ENCODE measurements at regions not wholly inside any gene's neighbourhood (a gene's known extent, or its start where the extent isn't known, plus 50 kb on each side); places are given as distances from the start of the nearest gene placed in this dataset.

GRCh38 chr13:22047082-22047784 is 376.4 kb downstream of the FGF9 start:
- Histone ChIP-seq H3K4me3 (no peak overlapping the region), H3K9ac (ENCODE audit: insufficient read depth in 1 of 2, low read depth in 2 of 2, low read length in 2 of 2) (no peak overlapping the region), H2AFZ (ENCODE audit: low read depth, low read length) (no peak overlapping the region), H3K79me2 (ENCODE audit: control insufficient read depth, insufficient read depth, low read length) (no peaks in the 10 kb centered on the region), H3K9me1 (ENCODE audit: control insufficient read depth, insufficient read depth, low read length) (no peaks in the 10 kb centered on the region), H3K9me3 (replicated peaks; ENCODE audit: control insufficient read depth, insufficient read depth, low read depth, low read length) (no peaks in the 10 kb centered on the region), H3K27ac (ENCODE audit: extremely low read depth, low read depth, low read length) (no peak overlapping the region), H3K36me3 (ENCODE audit: control insufficient read depth, insufficient read depth, low read length) (no peaks in the 10 kb centered on the region), H3K4me1 (replicated peaks in 1 of 2; ENCODE audit: control insufficient read depth in 2 of 2, insufficient read depth in 2 of 2, low read length in 2 of 2) (no peaks in the 10 kb centered on the region), H4K20me1 (replicated peaks; ENCODE audit: control insufficient read depth, insufficient read depth, low read length) (no peaks in the 10 kb centered on the region), H3K27me3 (ENCODE audit: control insufficient read depth in 2 of 2, insufficient read depth in 2 of 2, low read length in 2 of 2) (no peaks in the 10 kb centered on the region; a peak in 1 of 5 replicates), H3K4me2 (ENCODE audit: insufficient read depth, low read length) (no peak overlapping the region)
- FAIRE-seq (no peak), ATAC-seq (no peak), DNase-seq (ENCODE audit: extremely low read depth in 1 of 4, low spot score in 3 of 4) (no peak)
- CTCF ChIA-PET (ENCODE audit: low intra/inter-chr PET ratio), result no interaction called here
- TF ChIP-seq ETV5 (CRISPR knock-in tag; IDR thresholded peaks at IDR 0.05; ENCODE audit: low read depth) (no peak), CEBPG (CRISPR knock-in tag; IDR thresholded peaks at IDR 0.05) (no peak), CEBPG (tag; conservative IDR thresholded peaks at IDR 0.05 in 1 of 2, IDR thresholded peaks at IDR 0.05 in 1 of 2) (0 out of 4 replicates have a peak, but pooled peaks of 1 of the 2 experiments have one; percentile 6), ZNF785 (CRISPR knock-in tag; IDR thresholded peaks at IDR 0.05) (no peak), ELF4 (CRISPR knock-in tag; IDR thresholded peaks at IDR 0.05) (no peak)
- TF ChIP-seq, protein P1, sequence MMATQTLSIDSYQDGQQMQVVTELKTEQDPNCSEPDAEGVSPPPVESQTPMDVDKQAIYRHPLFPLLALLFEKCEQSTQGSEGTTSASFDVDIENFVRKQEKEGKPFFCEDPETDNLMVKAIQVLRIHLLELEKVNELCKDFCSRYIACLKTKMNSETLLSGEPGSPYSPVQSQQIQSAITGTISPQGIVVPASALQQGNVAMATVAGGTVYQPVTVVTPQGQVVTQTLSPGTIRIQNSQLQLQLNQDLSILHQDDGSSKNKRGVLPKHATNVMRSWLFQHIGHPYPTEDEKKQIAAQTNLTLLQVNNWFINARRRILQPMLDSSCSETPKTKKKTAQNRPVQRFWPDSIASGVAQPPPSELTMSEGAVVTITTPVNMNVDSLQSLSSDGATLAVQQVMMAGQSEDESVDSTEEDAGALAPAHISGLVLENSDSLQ (IDR thresholded peaks at IDR 0.05), result no peak
- TF ChIP-seq, protein P2, sequence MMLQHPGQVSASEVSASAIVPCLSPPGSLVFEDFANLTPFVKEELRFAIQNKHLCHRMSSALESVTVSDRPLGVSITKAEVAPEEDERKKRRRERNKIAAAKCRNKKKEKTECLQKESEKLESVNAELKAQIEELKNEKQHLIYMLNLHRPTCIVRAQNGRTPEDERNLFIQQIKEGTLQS (IDR thresholded peaks at IDR 0.05), result peak; percentile 14; the same call in 1 of the 2 replicates
- TF ChIP-seq, protein P2 (CRISPR knock-in tag; conservative IDR thresholded peaks at IDR 0.05), result no peak
- intact Hi-C loops (cut with micrococcal nuclease), result no loop called here
- in situ Hi-C loops (cut with MboI), result no loop called here
- 0% methylated on average over 2 of the region's 2 CpGs for WGBS (ENCODE audit: insufficient coverage, low coverage, missing lambda C conversion rate)
- BruUV-seq (replicated peaks), result no TSS peak
- POLR2A ChIA-PET, result interaction anchor here (0.9 kb wide), 1 partner anchor 57 kb away, joined by 3 read pairs; no protein-coding TSS in a partner anchor
